Central memory CD4-positive, alpha-beta T cell (primary cell): ENCODE measurements at regions not wholly inside any gene's neighbourhood (a gene's known extent, or its start where the extent isn't known, plus 50 kb on each side); places are given as distances from the start of the nearest gene placed in this dataset.
"Not testable (repeated sequence)": the region's sequence is repeated elsewhere in the genome, so short reads cannot be mapped to it uniquely, and the experiment has no call there.

Experiments
- DNase-seq: peaks from one replicate; pipeline ENCODE4 v3.0.0; 2022

DNA sequence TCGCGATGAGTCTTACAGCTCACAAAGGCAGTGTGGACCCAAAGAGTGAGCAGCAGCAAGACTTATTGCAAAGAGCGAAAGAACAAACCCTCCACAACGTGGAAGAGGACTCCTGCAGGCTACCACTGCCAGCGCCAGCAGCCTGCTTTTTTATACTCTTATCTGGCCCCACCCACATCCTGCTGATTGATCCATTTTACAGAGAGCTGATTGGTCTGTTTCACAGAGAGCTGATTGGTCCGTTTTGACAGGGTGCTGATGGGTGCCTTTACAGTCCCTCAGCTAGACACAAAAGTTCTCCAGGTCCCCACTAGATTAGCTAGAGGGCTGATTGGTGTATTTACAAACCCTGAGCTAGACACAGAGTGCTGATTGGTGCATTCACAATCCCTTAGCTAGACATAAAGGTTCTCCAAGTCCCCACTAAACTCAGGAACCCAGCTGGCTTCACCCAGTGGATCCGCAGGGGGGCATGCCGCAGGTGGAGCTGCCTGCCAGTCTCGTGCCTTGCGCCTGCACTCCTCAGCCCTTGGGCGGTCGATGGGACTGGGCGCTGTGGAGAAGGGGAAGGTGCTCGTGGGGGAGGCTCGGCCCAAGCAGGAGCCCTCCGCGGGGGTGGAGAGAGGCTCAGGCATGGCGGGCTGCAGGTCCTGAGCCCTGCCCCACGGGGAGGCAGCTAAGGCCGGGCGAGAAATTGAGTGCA, 75.7 kb downstream of the QDPR start:
- not testable (repeated sequence) for DNase-seq

DNA sequence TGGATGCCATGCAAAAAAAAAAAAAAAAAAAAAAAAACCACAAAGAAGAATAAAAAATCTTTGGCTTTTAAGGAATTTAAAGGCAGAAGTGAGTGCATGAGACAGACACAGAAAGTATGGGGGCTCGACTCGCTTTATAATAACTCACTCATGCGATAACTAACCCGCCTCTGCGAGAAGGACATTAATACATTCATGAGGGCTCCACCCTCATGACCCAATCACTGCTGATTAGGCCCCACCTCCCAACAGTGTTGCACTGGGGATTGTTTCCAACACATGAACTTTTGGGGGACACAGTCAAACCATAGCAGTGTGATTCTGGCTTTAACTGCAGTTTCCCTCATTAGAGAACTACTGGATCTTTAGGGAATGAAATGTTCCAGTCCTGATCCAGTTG, 78.1 kb downstream of the QDPR start:
- no peak for DNase-seq

DNA sequence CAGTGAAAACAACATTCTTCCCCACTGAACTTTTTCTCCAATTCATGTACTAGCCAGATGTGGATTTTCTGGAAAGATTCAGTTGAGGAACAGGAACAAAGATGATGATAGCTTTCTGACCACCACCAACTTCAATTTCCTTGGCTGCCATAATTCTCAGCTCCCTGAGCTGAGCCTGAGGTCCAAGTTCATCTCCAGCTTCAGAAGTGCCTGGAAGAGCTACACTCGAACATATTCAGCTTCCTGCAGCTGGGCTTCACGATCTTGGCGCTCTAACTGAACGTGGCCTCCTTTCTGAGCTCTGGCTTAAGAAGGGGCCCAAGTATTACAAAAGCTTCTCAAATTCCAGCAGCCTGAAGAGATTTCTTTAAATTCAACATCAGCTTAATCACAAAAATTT, 83.9 kb downstream of the QDPR start:
- no peak for DNase-seq

DNA sequence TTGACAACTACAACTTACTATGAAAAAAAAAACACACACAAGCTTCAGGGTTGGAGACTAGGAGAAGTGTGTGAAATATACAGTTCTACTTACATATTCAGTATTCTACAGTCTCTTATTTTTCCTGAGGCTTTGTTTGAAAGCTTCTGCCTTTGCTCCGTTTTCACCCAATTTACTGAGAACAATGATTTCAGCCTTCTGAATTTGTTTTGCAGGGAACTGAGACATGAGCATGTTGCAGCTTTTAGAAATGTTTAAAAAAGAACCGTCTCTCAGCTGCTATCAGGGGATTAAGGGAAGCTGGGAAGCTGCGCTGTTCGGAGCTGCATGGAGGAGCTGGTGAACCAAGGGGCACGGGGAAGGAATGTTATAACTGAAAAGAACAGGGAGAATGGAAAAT, 85.7 kb downstream of the QDPR start:
- no peak for DNase-seq

DNA sequence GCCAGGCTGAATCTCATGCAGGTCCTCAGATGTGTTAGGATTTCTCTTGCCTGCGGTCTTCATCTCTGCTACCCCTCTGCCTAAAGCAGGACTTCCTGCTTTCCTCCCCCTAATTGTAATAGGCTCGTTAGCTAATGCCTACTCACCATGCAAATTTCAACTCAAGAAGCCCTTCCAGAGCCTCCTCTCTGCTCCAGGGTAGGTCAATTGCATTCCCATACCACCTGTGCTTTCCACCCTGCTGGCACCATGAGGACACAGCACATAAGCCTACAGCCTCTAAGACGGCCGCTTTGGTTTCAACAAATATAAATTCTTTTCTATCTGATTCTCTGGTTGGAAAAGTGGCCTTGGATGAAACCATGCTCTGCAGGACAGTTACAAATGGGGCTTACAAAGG, 93.9 kb downstream of the QDPR start:
- no peak for DNase-seq

DNA sequence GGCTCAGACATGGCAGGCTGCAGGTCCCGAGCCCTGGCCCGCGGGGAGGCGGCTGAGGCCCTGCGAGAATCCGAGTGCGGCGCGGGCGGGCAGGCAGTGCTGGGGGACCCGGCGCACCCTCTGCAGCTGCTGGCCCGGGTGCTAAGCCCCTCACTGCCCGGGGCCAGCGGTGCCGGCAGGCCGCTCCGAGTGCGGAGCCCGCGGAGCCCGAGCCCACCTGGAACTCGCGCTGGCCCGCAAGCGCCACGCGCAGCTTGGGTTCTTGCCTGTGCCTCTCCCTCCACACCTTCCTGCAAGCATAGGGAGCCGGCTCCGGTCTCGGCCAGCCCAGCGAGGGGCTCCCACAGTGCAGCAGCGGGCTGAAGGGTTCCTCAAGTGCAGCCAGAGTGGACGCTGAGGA, 97.5 kb downstream of the QDPR start:
- no peak for DNase-seq

DNA sequence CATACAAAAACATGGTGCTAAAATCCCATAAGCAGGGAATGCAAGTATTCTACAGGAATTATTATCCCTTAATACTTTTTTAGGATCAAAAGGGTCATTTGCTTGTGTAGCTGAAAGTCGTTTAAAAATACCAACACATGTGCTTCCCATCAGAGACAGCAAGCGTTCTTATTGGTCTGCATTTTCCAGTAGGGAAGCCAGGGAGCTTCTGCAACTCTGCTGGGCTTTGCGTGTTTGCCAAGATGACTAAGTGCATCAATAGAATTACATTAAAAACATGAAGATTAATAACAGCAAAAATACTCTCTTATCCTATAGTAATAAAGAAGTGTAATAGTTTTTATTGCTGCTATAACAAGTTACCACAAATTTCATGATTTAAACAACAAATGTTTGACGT, 111.2 kb downstream of the QDPR start:
- DNase-seq: no peak

DNA sequence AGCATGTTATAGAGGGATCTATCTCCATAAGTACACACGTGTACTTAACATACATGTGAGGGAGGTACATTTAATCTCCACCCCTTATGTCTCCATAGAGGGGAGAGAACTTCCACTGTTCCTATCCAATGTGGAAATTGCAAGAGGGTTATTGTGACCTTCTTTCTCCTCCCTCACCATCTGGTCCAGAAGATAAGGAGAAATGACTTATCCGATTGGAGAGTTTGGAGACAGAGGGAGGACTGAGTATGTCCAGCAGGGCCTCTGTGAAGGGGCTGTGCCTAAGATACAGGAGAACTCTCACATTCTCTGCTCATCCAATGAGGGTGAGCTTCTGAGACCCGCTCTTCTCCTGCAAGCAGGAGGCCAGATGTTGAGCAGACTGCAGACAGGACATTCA, 113.1 kb downstream of the QDPR start:
- DNase-seq: no peak

DNA sequence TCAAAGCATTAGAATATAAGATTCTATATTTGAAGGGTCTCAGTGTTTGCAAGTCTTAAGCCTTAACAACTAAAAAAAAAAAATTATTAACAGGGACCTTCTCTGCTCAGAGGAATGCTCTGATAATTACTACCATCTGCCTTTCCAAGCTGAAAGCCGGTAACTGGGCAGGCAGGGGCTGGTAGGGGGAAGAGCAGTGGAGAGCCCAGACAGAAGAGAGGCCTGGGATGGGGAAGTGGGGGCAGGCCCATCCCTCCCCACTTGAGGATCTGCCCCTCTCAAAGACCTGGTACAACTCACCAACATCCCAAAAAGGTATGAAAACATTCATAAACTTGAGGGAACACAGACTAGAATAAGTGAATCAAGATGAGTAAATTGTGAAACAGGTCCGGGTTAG, 113.9 kb downstream of the QDPR start:
- no peak for DNase-seq

DNA sequence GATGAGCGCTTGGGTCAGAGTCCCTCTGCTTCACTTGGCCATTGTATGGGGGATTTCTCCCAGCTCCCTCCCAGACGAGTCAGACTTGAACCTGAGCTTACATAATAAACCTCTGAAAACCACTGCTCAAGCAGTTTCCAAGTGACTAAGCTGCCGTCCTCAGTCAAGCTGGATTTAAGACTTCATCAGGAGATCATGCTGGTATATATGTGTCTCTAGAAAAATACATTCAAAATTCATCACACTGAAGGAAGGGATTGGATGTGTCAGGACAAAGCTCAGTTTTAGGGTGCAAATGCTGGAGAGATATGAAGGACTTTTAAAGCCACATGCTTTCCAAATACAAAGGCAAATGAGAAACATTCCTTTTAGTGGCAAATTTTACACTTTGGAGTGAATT, 114.3 kb downstream of the QDPR start:
- DNase-seq: no peak

DNA sequence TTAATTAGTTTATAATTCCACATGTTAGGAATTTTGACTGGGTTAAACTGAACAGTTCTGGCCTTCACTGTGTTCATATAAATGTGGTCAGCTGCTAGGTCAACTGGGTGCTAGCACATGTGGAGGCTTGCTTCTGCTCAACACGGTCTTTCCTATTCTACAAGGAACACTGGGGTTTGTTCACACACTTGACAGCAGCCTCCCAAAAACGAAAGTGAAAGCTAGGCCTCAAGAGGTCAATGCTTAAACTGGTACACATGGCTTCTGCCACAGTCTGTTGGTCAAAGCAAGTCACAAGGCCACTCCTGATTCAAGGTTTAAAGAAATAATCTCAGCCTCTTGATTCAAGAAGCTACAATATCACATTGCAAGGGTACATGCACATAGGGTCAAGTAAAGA, 126.5 kb downstream of the QDPR start:
- peak; percentile 6 for DNase-seq

DNA sequence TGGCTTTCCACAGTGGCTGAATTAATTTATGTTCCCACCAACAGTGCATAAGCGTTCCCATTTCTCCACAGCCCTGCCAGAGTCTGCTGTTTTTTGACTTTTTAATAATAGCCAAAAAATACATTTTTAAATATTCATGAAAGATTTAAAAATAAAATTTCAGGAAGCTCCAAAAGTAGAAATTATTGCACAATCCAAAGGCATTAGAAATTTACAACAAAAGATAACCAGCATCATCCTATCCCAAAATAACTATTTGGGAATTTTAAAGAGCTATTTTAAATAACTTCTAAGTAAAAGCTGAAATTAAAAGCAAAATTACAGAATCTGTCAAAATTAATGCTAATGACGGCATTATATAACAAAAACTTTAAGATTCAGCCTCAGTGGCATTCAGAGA, 131.5 kb downstream of the QDPR start:
- DNase-seq: no peak

DNA sequence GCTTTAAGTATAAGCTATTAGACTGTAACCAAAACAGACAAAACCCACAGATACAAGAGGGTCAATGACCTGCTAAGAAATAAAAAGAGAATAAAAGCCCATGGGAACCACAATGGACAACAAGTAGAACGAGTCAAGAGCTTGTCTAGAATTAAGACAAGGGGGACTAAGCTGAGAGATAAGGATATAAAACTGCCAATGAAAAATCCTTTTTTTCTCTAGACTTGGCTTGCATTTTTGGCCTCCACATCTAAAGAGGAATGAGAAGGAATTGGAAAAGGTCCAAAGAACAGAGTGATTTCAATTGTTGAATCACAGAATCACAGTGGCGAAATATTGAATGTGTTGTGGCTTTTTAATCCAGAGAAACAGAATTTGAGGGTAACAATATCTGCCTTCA, 135.7 kb downstream of the QDPR start:
- DNase-seq: no peak

DNA sequence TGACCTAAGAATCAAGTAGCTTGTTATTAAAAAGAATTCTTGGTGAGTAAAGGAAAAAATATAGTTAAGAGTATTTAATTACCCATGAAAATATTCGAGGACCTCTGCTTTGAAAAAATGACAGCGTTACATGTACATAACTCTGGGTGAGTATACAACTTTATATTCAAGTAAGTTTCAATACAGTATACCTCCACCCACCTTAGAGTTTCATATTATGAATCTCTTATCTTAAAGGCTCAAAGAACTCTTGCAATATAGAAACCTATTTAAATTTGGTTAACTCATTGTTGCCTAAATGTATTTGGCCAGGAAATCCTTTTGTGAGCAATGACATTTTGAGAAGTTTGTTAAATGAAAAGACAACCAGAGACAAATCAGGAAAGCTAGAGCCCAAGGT, 138.2 kb downstream of the QDPR start:
- DNase-seq: no peak

DNA sequence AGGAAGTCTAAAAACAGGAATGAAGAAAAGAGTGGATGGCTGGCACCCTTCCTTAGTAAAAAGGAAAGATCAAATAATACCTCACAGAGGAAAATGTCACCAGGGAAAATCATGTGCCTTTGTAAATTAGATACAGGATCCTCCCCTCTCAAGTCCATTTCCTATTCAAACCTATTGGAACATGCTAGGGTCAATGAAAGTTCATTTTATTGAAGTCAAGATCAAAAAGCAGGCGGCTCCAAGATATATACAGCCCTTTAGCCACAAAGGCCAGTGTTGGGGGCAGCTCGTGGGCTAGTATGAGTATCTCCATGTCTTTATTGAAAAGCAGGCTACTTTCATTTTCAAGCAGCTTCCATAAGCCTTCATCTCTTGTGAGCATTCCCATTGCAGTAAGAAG, 141.1 kb downstream of the QDPR start:
- DNase-seq: no peak

DNA sequence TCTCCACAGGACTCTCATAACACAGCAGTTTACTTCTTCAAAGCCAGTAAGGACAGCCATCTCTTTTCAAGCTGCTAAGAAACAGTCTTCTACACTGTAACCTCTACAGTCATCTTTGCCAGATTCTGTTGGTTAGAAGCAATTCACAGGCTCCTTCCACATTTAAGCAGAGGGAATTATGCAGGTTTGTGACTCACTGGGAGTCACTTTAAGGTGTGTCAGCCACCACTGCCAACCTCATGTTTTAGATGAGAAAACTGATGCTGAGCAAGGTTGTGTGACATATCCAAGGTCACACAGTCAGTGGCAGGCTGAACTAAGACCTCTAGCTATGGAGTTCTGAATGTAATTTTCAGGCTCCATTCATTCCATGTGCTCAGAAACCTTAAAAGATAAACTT, 143.5 kb downstream of the QDPR start:
- DNase-seq: no peak

DNA sequence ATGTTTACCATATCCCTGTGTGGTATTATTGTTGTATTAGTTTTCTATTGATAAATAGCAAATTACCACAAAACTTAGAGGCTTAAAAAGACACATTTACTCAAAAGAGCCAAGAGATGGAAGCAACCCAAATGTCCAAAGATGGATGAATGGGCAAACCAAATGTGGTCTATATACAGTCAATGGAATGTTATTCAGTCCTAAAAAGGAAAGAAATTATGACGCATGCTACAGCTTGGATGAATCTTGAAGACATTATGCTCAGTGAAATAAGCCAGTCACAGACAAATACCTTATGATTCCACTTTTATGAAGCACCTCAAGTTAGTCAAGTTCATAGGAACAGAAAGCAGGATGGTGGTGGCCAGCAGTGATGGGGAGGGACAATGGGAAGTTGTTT, 144.7 kb downstream of the QDPR start:
- no peak for DNase-seq

DNA sequence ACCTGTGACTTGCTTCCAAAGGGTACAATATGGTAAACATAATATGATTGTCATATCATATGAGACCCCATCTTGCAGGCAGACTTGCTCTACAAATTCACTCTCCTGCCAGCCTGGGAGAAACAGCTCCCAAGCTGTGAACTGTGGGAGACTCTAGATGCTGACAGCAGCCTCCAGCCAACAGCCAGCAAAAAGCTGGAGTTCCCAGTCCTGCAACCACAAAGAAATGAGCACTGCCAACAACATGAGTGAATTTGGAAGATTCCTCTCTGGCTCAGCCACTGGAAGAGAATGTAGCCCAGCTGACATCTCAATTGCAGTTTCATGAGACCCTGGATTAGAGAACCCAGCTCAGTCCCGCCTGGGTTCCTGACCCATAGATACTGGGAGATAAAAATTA, 145.4 kb downstream of the QDPR start:
- DNase-seq: no peak

DNA sequence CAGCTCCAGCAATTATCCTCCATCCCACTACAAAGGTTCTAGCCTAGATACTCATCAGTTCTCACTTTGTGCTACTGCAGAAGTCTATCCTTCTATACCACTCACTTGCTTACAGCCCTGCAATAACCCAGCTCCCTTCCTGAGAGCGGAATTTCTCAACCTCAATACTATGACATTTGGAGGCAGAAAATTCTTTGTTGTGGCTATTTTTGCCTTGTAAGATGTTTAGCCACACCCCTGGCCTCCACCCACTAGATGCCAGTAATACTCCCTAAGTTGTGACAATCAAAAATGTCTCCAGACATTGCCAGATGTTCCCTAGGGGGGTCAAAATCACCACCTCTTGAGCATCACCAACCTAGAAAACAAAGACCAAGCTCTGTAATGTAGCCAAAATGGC, 149.5 kb downstream of the QDPR start:
- no peak for DNase-seq

DNA sequence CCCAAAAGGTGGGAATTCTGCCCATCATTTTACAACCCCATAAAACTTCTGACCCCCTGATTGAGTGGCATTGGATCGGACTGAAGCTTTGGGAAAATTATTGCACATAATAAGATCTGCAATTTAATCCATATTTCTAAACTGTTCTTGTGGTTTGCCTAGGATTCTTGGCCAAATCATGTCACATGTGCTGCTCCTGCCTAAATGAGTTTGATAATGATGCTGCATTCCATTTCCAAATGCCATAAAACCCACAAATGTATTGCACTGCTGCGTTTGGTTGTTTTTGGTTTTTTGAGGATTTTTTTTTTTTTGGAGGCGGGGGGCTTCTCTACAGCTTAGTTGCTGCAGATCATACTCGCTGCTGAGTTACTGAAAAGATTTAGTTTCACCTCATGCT, 153.6 kb downstream of the QDPR start:
- no peak for DNase-seq

DNA sequence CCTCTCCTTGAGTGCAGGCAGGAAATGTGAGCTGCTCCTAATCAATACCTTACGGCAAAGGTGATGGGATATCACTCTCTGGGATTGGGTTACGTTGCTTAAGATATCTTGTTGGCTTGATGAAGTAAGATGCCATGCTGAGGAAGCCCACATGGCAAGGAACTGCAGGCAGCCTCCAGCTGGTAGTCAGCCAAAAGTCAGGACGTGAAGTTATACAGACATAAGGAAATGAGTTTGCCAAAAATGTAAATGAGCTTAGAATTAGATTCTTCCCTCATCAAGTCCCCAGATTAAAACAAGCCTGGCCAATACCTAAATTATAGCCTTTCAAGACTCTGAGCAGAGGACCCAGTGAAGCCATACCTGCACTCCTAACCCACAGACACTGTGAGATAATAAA, 155.0 kb downstream of the QDPR start:
- no peak for DNase-seq

DNA sequence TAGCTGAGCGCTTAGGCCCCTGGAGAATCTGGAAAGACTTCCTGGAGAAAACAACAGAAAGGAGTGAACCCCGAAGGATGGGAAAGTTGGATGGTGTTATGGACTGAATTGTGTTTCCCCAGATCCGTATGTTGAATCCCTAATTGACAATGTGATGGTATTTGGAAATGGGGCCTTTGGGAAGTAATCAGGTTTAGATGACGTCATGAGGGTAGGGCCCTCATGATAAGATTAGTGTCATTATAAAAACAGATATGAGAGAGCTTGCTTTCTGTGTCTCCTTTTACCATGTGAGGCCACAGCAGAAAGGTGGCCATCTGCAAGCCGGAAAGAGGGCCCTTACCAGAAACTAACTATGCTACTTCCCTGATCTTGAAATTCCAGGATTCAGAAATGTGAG, 159.5 kb downstream of the QDPR start:
- DNase-seq: no peak

DNA sequence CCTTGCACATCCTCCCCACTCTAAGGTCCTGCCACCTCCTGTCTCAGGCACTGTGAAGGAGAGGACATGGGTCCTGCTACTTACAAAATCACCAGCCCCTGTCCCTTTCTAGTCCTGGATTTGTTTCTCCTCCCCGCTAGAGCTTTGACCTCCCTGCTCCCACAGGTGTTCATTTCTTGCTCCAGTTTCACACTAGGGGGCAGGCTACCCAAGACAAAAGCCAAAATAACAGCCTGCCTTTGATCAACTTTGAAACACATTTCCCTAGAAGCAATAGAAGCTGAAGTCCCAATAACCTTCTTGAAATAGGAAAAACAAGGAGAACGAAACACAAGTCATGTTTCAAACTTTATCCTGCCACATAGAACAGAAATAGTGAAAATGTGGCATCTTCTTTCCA, 164.4 kb downstream of the QDPR start:
- peak; percentile 3 for DNase-seq

DNA sequence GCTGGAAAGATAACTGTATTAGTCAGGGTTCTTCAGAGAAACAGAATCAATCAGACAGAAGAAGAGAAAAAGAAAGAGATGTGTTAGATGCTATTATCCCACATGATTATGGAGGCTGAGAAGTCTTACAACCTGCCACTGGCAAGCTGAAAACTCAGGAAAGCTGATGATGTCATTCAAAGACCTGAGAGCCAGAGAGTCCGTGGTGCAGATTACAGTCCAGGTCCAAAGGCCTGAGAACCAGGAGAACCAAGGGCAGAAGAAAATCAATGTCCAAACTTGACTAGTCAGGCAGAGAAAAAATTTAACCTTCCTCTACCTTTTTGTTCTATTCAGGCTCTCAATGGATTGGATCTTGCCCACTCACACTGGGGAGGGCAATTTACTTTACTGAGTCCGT, 172.5 kb downstream of the QDPR start:
- DNase-seq: no peak

DNA sequence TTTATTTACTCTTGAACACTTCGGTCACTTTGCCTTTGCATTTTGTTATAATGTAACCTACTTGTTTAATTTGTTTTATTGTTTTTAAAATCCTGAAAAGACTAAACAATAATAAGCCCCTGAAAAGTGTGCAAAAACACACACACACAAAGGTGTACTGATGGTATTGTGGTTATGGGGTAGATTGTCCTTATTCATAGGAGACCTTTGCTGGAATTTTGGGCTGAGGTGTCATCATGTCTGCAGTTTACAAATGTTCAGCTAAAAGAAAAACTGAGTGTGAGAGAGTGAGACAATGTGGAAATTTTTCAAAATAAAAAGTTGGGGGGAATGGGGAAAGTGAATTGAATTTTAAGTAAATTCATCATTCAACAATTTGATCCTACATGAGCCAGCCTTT, 174.9 kb downstream of the QDPR start:
- DNase-seq: no peak

DNA sequence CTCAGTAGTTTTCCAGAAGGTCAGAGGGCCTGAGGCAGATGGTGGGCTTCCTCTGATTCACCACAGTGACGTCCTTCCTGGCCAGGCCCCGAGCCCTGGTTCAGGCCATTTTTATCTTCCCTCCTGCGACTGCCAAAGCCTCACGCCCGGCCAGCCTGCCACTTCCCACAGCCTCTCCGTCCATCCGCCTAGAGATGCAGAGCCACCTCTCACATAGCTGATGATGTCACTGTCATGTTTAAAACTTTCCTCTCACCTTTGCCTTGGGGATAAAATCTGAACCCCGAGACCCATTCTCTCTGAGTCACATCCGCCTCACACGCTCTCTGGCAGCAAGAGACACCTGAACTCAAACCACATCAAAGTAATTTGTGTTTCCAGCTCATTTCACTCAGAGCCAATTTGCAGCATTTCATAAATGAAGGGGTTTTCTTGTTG, 175.3 kb downstream of the QDPR start:
- peak; percentile 85 for DNase-seq
